ENCODE measurements at regions not wholly inside any gene's neighbourhood (a gene's known extent, or its start where the extent isn't known, plus 50 kb on each side); places are given as distances from the start of the nearest gene placed in this dataset.

DNA sequence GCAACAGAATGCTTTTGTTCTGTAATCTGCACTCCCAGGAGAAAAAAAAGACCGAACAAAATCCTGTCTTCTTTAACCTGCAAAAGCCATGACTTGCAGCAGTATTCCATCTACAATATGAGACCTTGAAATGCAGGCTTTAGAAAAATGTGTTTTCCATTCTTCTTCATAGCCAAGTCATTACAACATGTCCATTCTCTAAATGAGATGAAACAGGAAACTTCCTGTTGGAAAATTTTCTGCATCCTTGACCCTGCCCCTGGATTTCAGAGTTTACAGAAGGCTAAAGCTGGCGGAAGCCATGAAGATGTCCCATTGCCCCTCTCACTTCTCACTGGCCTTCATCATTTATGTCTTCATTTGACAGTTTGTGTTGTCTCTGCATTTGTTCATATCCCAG lies 546.4 kb downstream of the TNS3 start:
- TF ChIP-seq, protein P1, sequence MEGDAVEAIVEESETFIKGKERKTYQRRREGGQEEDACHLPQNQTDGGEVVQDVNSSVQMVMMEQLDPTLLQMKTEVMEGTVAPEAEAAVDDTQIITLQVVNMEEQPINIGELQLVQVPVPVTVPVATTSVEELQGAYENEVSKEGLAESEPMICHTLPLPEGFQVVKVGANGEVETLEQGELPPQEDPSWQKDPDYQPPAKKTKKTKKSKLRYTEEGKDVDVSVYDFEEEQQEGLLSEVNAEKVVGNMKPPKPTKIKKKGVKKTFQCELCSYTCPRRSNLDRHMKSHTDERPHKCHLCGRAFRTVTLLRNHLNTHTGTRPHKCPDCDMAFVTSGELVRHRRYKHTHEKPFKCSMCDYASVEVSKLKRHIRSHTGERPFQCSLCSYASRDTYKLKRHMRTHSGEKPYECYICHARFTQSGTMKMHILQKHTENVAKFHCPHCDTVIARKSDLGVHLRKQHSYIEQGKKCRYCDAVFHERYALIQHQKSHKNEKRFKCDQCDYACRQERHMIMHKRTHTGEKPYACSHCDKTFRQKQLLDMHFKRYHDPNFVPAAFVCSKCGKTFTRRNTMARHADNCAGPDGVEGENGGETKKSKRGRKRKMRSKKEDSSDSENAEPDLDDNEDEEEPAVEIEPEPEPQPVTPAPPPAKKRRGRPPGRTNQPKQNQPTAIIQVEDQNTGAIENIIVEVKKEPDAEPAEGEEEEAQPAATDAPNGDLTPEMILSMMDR (IDR thresholded peaks at IDR 0.05; ENCODE audit: insufficient read depth, low read depth, low read length) = no peak
- no peak for TF ChIP-seq EZH2 (IDR thresholded peaks at IDR 0.05; ENCODE audit: insufficient read depth, low read length)
